Testis (tissue), 2 donors: ENCODE measurements at regions not wholly inside any gene's neighbourhood (a gene's known extent, or its start where the extent isn't known, plus 50 kb on each side); places are given as distances from the start of the nearest gene placed in this dataset.

Source experiments
- POLR2A ChIP-seq: fragments of 450-650 bp; IDR thresholded peaks from one replicate; pipeline ENCODE4 v1.6.1; 2017; ENCODE audit warnings: antibody characterized with exemption, mild to moderate bottlenecking, moderate library complexity
- TF ChIP-seq, protein P1 (sequence below), 3 experiments: fragments of 450-650 bp in 2 of 3; fragments of 200-600 bp in 1 of 3; sonication (generic) in 1 of 3; IDR thresholded peaks; one replicate each; pipeline ENCODE4 v1.5.1; 2016 to 2019; ENCODE audit warnings: antibody characterized with exemption in 3 of 3, mild to moderate bottlenecking in 2 of 3, moderate library complexity in 1 of 3

DNA sequence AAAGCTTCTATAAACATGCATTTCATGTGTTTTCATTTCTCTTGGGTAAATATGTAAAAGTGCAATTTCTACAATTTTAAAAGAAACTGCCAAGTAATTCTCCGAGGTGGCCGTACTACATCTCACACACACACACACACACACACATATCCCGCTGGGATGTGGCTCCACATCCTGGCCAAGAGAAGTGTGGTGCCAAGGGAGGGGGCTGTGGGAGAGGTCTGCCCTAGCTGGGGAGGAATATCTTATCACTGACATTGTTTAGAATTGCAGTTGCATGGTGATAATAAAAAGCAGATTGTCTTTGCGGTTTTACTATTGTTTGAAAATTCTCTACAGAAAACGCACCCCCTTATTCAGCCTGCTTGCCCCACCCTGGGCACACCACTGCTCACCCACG, 558.4 kb downstream of the BNC2 start:
- TF ChIP-seq, protein P1, sequence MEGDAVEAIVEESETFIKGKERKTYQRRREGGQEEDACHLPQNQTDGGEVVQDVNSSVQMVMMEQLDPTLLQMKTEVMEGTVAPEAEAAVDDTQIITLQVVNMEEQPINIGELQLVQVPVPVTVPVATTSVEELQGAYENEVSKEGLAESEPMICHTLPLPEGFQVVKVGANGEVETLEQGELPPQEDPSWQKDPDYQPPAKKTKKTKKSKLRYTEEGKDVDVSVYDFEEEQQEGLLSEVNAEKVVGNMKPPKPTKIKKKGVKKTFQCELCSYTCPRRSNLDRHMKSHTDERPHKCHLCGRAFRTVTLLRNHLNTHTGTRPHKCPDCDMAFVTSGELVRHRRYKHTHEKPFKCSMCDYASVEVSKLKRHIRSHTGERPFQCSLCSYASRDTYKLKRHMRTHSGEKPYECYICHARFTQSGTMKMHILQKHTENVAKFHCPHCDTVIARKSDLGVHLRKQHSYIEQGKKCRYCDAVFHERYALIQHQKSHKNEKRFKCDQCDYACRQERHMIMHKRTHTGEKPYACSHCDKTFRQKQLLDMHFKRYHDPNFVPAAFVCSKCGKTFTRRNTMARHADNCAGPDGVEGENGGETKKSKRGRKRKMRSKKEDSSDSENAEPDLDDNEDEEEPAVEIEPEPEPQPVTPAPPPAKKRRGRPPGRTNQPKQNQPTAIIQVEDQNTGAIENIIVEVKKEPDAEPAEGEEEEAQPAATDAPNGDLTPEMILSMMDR (IDR thresholded peaks at IDR 0.05), result no peak
- TF ChIP-seq POLR2A, result no peak
